Mucosa of gallbladder (tissue), 1 donor: ENCODE measurements at regions not wholly inside any gene's neighbourhood (a gene's known extent, or its start where the extent isn't known, plus 50 kb on each side); places are given as distances from the start of the nearest gene placed in this dataset.

Experiments used
- DNase-seq: peaks from one replicate; pipeline ENCODE4 v3.0.0-alpha.2; 2020; ENCODE audit warnings: low spot score
- donor health status: DM: no; HTN: no; CAD: no.

- no peak for DNase-seq
These were observed 288.0 kb downstream of the ADGB start for GRCh38 chr6:146886587-146887446.

GRCh38 chr6:146887447-146888077 is 288.8 kb downstream of the ADGB start:
- DNase-seq = no peak

DNA sequence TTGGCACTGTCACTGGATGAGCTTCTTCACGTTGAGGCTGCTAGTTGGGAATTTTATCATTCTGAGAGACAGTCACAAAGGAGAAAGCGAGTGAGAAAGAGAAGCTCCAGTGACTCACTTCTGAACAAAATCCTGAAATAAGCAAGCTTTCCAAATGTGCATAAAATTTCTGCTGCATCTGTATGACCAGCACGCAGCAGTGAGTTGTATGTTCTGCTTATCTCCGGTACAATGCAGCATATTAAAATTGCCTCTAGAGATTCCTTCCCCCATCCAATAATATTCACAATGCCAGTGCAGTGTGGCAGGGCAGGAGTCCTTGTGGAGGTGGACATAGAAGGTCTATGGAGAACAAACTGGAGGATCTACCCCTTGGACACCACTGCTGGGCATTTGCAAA is 290.5 kb downstream of the ADGB start:
- no peak for DNase-seq

DNA sequence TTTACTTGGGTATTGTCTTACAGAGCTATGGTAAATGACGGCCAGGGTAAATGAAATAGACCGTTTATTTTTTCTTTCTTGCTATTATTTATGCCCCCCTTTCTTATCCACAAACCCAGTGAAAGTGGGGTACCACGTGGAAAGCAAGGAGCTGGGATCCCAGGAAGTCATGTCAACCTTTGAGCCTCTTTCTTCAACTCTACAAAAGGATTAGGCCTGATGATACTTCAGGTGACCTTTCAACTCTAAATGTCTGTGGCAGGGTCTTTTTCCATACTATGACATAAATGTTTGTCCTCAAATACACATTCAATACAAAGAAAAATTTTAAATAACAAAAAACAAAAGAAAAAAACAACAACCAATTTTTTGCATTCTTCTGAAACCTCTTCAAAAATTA is 291.4 kb downstream of the ADGB start:
- DNase-seq = no peak

GRCh38 chr6:146890644-146891434 is 292.1 kb downstream of the ADGB start:
- DNase-seq = no peak

GRCh38 chr6:146891615-146892265 is 293.0 kb downstream of the ADGB start:
- DNase-seq = no peak

DNA sequence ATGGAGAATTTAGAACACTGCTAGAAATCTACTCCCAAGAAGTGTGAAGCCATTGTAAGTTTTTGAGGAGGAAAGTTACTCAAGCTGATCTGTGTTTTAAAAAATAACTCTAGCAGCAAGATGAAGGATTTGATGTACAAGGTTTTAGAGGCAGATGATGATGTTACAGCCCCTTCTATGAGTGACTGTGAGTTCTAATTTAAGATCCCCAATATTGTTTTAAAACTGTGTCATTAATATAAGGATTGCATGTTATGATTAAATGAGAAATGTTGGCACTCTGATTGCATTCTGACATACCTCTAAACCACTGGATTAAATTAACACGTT is 293.5 kb downstream of the ADGB start:
- DNase-seq = no peak

GRCh38 chr6:146892613-146893401 is 294.0 kb downstream of the ADGB start:
- DNase-seq = no peak

DNA sequence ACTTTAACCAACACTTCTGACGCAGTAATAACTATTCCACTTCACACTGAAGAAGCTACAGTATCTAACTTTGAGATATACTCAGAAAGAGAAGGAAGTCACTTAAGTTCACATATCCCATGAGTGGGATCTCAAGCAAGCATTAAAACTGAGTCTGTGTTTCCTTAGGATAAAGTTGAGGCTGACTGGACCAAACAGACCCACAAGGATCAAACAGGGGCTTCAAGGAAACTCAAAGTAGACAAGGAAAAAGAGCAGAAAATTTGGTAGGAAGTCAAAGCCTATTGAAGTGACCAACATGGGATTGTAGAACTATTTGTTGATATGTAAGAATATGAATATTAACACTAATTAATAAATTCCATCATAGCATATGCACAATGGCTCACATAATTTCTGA is 294.9 kb downstream of the ADGB start:
- DNase-seq = no peak

GRCh38 chr6:146894624-146895023 is 295.9 kb downstream of the ADGB start:
- no peak for DNase-seq

- DNase-seq = no peak
These were observed 296.5 kb downstream of the ADGB start for GRCh38 chr6:146895101-146895771.

GRCh38 chr6:146895772-146896061 is 296.9 kb downstream of the ADGB start:
- DNase-seq = no peak

- no peak for DNase-seq
These were observed 297.5 kb downstream of the ADGB start for GRCh38 chr6:146896062-146896813.

GRCh38 chr6:146896960-146897701 is 298.4 kb downstream of the ADGB start:
- no peak for DNase-seq

DNA sequence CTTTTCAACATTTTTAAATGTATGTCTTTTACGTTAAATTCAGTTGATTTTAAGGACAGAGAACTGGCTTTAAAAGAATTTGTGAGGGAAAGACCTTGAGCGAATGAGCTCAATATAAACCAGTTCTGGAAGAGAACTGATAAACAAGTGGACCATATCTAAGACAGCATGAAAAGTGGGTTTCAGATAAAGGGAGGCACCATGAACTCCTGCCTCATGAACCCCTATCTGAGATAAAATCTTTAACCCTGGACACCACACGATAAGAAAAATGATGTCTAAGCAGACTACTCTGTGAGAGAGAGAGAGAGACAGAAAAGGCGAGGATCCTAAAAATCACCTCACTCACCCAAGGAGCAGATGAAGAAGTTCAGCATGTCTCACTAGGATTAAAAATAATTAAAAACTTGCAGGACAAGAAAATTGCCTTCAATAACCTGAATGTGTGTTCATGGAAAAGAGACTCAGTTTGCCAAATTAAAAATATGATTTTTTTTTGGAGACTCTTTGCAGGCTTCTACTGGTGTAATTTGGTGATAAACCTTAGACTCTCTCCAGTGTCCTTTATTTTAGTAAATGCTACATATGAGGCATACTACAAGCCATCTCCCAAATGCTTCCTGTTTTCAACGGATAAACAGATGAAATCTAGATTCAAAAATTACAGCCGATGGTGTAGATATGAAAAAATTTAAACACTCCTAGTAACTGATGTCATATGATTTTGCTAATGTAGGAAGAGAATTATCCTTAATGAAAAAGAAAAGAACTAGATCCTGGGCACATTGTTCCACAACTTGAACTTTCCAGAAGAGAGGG is 299.5 kb downstream of the ADGB start:
- no peak for DNase-seq

DNA sequence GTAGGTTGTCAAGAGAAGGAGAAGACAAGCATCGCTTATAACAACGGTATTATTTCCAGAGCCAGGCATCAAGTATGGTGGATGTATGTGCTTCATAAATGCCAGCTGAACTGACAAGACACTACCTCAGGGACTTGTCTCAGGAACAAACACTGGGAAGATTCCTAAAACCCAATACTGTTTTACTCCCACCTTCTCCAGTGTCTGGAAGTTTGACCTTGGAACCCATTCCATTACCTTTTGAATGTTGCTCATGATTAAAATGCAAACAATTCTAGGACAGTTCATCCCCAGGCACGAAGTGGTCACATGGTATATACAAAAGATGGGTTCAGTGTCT is 300.1 kb downstream of the ADGB start:
- DNase-seq = no peak

DNA sequence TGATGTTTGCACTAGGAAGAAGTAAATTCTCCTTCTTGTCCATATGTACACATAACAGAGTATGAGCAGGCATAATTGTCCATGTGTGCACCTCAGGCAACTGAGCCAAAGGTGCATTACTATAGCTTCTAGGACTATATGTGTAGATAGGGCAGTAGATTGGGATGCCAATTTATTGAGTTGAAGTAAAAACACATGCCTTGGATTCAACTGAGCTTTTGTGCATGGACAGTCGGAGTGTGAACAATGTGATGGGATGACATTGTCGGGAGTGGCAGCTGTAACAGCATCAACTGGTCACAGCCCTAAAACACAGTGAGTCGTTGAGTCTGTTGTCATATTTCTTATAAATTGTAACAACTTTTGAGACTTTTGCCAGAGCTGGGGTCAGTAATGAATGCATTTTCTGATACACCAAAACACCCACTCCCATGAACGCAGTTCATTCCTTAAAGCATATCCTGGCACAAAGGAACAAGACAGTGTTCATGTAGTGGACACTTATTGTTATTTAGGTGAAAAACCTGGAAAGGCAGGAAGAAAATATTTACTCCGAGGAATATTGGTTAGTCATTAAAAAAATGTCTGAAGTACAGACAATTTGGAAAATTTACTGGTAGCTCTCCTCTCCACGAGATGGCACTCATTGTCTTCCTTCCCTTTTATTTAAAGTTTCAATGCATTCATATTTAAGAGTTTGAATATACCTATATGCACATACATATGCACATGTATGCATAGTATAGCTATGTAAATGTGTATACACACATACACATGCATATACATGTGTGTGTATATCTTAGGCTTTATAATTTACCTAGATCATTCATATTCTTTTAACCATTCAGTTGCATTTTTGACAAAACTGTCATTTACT is 302.0 kb upstream of the STXBP5 start:
- no peak for DNase-seq

- no peak for DNase-seq
These were observed 301.4 kb upstream of the STXBP5 start for GRCh38 chr6:146902846-146903245.
